WTC11 (cell line): ENCODE measurements at regions not wholly inside any gene's neighbourhood (a gene's known extent, or its start where the extent isn't known, plus 50 kb on each side); places are given as distances from the start of the nearest gene placed in this dataset.

ENCODE experiments used
- ATAC-seq: fragments of 200-7000 bp; cut with Tn5 transposase; 2 replicates; pipeline ENCODE4 v1.10.0; 2021; ENCODE audit warnings: mild to moderate bottlenecking, moderate library complexity
- CTCF ChIA-PET: fragments of 300-600 bp; sonication (Branson Sonifier 250); formaldehyde crosslinking; loops from one replicate; lab custom pipeline; 2021; ENCODE audit warnings: antibody characterized with exemption; lab: Charles Lee
- POLR2A ChIA-PET: fragments of 350-600 bp; sonication (Branson Sonifier 250); formaldehyde crosslinking; loops from one replicate; lab custom pipeline; 2021; ENCODE audit warnings: antibody characterized with exemption; lab: Charles Lee
- DNase-seq: peaks from one replicate; pipeline ENCODE4 v3.0.0; 2021; ENCODE audit warnings: low spot score
- H3K27ac Mint-ChIP-seq: 2 replicates; pipeline ENCODE4 v1.8.0; 2021; ENCODE audit warnings: mixed read lengths
- H3K27me3 Mint-ChIP-seq: 2 replicates; pipeline ENCODE4 v1.8.0; 2021; ENCODE audit warnings: low read depth, mild to moderate bottlenecking, moderate library complexity, mixed read lengths
- H3K36me3 Mint-ChIP-seq: 2 replicates; pipeline ENCODE4 v1.8.0; 2021; ENCODE audit warnings: mixed read lengths
- H3K4me1 Mint-ChIP-seq: 2 replicates; pipeline ENCODE4 v1.8.0; 2022; ENCODE audit warnings: mixed read lengths
- H3K4me3 Mint-ChIP-seq: 2 replicates; pipeline ENCODE4 v1.8.0; 2021; ENCODE audit warnings: mild to moderate bottlenecking, moderate library complexity, mixed read lengths
- H3K9me3 Mint-ChIP-seq: 2 replicates; pipeline ENCODE4 v1.8.0; 2021; ENCODE audit warnings: mixed read lengths
- CBFB ChIP-seq: sonication (generic); formaldehyde crosslinking; IDR thresholded peaks from 2 replicates; pipeline ENCODE4 v1.8.1; 2022; ENCODE audit warnings: mild to moderate bottlenecking, low read depth, missing genetic modification reagents
- CREM ChIP-seq: sonication (generic); formaldehyde crosslinking; IDR thresholded peaks from 2 replicates; pipeline ENCODE4 v1.8.1; 2022; ENCODE audit warnings: mild to moderate bottlenecking, missing genetic modification reagents, moderate library complexity
- CTCF ChIP-seq: fragments of 200-600 bp; IDR thresholded peaks from 2 replicates; pipeline ENCODE4 v1.8.0; 2022; ENCODE audit warnings: antibody characterized with exemption
- E2F5 ChIP-seq: sonication (generic); formaldehyde crosslinking; IDR thresholded peaks from 2 replicates; pipeline ENCODE4 v1.8.1; 2022; ENCODE audit warnings: mild to moderate bottlenecking, moderate library complexity, missing genetic modification reagents
- ETV6 ChIP-seq: sonication (generic); formaldehyde crosslinking; IDR thresholded peaks from 2 replicates; pipeline ENCODE4 v1.8.1; 2022; ENCODE audit warnings: mild to moderate bottlenecking, missing genetic modification reagents
- FOXJ3 ChIP-seq: sonication (generic); formaldehyde crosslinking; IDR thresholded peaks from 2 replicates; pipeline ENCODE4 v1.9.0; 2021; ENCODE audit warnings: missing genetic modification reagents, mild to moderate bottlenecking, borderline replicate concordance
- GABPB1 ChIP-seq: sonication (generic); formaldehyde crosslinking; IDR thresholded peaks from 2 replicates; pipeline ENCODE4 v1.8.1; 2023; ENCODE audit warnings: mild to moderate bottlenecking, missing genetic modification reagents
- HMGA2 ChIP-seq: fragments of 250-450 bp; sonication (Bioruptor Pico); IDR thresholded peaks from 2 replicates; pipeline ENCODE4 v1.4.0; 2021; ENCODE audit warnings: mild to moderate bottlenecking, moderate library complexity
- JUN ChIP-seq: sonication (generic); formaldehyde crosslinking; IDR thresholded peaks from 2 replicates; pipeline ENCODE4 v1.8.0; 2023; ENCODE audit warnings: mild to moderate bottlenecking, missing genetic modification reagents
- MXD4 ChIP-seq: fragments of 250-450 bp; sonication (Bioruptor Pico); IDR thresholded peaks from 2 replicates; pipeline ENCODE4 v1.8.0; 2021; ENCODE audit warnings: mild to moderate bottlenecking, moderate library complexity, borderline replicate concordance
- MYBL2 ChIP-seq: sonication (generic); formaldehyde crosslinking; IDR thresholded peaks from 2 replicates; pipeline ENCODE4 v1.8.1; 2023; ENCODE audit warnings: mild to moderate bottlenecking, moderate library complexity, missing genetic modification reagents
- NFATC4 ChIP-seq: fragments of 250-450 bp; sonication (Bioruptor Pico); IDR thresholded peaks from 2 replicates; pipeline ENCODE4 v1.9.0; 2021; ENCODE audit warnings: mild to moderate bottlenecking
- PRRX2 ChIP-seq: fragments of 250-450 bp; sonication (Bioruptor Pico); IDR thresholded peaks from 2 replicates; pipeline ENCODE4 v1.8.0; 2021; ENCODE audit warnings: mild to moderate bottlenecking
- RORB ChIP-seq: fragments of 250-450 bp; sonication (Bioruptor Pico); IDR thresholded peaks from 2 replicates; pipeline ENCODE4 v1.9.0; 2021; ENCODE audit warnings: mild to moderate bottlenecking
- SP1 ChIP-seq: sonication (generic); formaldehyde crosslinking; conservative IDR thresholded peaks from 2 replicates; pipeline ENCODE4 v1.8.1; 2022; ENCODE audit warnings: missing genetic modification reagents
- TCF7 ChIP-seq: sonication (generic); formaldehyde crosslinking; IDR thresholded peaks from 2 replicates; pipeline ENCODE4 v1.8.0; 2022; ENCODE audit warnings: mild to moderate bottlenecking, low read depth, missing genetic modification reagents, moderate library complexity
- TEAD1 ChIP-seq: sonication (generic); formaldehyde crosslinking; IDR thresholded peaks from 2 replicates; pipeline ENCODE4 v1.8.0; 2022; ENCODE audit warnings: mild to moderate bottlenecking, missing genetic modification reagents
- ZNF532 ChIP-seq: fragments of 250-450 bp; sonication (Bioruptor Pico); IDR thresholded peaks from 2 replicates; pipeline ENCODE4 v1.9.0; 2021; ENCODE audit warnings: mild to moderate bottlenecking, borderline replicate concordance
- TF ChIP-seq, protein P1 (sequence below): fragments of 250-450 bp; sonication (Bioruptor Pico); IDR thresholded peaks from 2 replicates; pipeline ENCODE4 v2.1.2; 2022; ENCODE audit warnings: mild to moderate bottlenecking, moderate library complexity
- TF ChIP-seq, protein P2 (sequence below): sonication (generic); formaldehyde crosslinking; IDR thresholded peaks from 2 replicates; pipeline ENCODE4 v1.8.0; 2023; ENCODE audit warnings: mild to moderate bottlenecking, missing genetic modification reagents
- TF ChIP-seq, protein P3 (sequence below): sonication (generic); formaldehyde crosslinking; IDR thresholded peaks from 2 replicates; pipeline ENCODE4 v1.8.1; 2023; ENCODE audit warnings: mild to moderate bottlenecking, missing genetic modification reagents
- TF ChIP-seq, protein P4 (sequence below): sonication (generic); formaldehyde crosslinking; IDR thresholded peaks from 2 replicates; pipeline ENCODE4 v1.8.1; 2022; ENCODE audit warnings: missing genetic modification reagents, borderline replicate concordance
- TF ChIP-seq, protein P5 (sequence below): sonication (generic); formaldehyde crosslinking; IDR thresholded peaks from 2 replicates; pipeline ENCODE4 v1.8.1; 2023; ENCODE audit warnings: mild to moderate bottlenecking, missing genetic modification reagents, moderate library complexity

GRCh38 chr5:152137063-152137462, 212.4 kb upstream of the GLRA1 start (continued):
- TF ChIP-seq ZNF532 (CRISPR knock-in tag) (no peak), RORB (CRISPR knock-in tag) (no peak), ETV6 (CRISPR knock-in tag) (no peak), JUN (CRISPR knock-in tag) (no peak), CBFB (CRISPR knock-in tag) (no peak)
- TF ChIP-seq, protein P1, sequence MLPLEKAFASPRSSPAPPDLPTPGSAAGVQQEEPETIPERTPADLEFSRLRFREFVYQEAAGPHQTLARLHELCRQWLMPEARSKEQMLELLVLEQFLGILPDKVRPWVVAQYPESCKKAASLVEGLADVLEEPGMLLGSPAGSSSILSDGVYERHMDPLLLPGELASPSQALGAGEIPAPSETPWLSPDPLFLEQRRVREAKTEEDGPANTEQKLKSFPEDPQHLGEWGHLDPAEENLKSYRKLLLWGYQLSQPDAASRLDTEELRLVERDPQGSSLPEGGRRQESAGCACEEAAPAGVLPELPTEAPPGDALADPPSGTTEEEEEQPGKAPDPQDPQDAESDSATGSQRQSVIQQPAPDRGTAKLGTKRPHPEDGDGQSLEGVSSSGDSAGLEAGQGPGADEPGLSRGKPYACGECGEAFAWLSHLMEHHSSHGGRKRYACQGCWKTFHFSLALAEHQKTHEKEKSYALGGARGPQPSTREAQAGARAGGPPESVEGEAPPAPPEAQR (CRISPR knock-in tag): no peak
- TF ChIP-seq, all 79 proteins: peak for 0

- H3K27ac Mint-ChIP-seq: no peak overlapping the region
- ChIA-PET CTCF (no interaction called here), POLR2A (no interaction called here)
- no peaks in the 10 kb centered on the region for H3K9me3 Mint-ChIP-seq
- H3K36me3 Mint-ChIP-seq: no peaks in the 10 kb centered on the region
- H3K4me1 Mint-ChIP-seq: no peaks in the 10 kb centered on the region
- no peak overlapping the region for H3K4me3 Mint-ChIP-seq
- ATAC-seq (no peak), DNase-seq (no peak)
- peaks cover 7% of the 10 kb centered on the region; the same call in 1 of the 2 replicates for H3K27me3 Mint-ChIP-seq
- TF ChIP-seq HMGA2 (CRISPR knock-in tag): no peak
- TF ChIP-seq FOXJ3 (CRISPR knock-in tag): no peak
- TF ChIP-seq GABPB1 (CRISPR knock-in tag): no peak
- no peak for TF ChIP-seq CREM
- TF ChIP-seq SP1: no peak
- no peak for TF ChIP-seq E2F5 (CRISPR knock-in tag)
- no peak for TF ChIP-seq MYBL2 (CRISPR knock-in tag)
- TF ChIP-seq, protein P2, sequence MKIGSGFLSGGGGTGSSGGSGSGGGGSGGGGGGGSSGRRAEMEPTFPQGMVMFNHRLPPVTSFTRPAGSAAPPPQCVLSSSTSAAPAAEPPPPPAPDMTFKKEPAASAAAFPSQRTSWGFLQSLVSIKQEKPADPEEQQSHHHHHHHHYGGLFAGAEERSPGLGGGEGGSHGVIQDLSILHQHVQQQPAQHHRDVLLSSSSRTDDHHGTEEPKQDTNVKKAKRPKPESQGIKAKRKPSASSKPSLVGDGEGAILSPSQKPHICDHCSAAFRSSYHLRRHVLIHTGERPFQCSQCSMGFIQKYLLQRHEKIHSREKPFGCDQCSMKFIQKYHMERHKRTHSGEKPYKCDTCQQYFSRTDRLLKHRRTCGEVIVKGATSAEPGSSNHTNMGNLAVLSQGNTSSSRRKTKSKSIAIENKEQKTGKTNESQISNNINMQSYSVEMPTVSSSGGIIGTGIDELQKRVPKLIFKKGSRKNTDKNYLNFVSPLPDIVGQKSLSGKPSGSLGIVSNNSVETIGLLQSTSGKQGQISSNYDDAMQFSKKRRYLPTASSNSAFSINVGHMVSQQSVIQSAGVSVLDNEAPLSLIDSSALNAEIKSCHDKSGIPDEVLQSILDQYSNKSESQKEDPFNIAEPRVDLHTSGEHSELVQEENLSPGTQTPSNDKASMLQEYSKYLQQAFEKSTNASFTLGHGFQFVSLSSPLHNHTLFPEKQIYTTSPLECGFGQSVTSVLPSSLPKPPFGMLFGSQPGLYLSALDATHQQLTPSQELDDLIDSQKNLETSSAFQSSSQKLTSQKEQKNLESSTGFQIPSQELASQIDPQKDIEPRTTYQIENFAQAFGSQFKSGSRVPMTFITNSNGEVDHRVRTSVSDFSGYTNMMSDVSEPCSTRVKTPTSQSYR (CRISPR knock-in tag): no peak
- no peak for TF ChIP-seq CTCF
- TF ChIP-seq, protein P3, sequence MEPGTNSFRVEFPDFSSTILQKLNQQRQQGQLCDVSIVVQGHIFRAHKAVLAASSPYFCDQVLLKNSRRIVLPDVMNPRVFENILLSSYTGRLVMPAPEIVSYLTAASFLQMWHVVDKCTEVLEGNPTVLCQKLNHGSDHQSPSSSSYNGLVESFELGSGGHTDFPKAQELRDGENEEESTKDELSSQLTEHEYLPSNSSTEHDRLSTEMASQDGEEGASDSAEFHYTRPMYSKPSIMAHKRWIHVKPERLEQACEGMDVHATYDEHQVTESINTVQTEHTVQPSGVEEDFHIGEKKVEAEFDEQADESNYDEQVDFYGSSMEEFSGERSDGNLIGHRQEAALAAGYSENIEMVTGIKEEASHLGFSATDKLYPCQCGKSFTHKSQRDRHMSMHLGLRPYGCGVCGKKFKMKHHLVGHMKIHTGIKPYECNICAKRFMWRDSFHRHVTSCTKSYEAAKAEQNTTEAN: no peak
- no peak for TF ChIP-seq ETV6 (CRISPR knock-in tag)
- no peak for TF ChIP-seq MXD4 (CRISPR knock-in tag)
- no peak for TF ChIP-seq TCF7
- TF ChIP-seq PRRX2 (CRISPR knock-in tag): no peak
- TF ChIP-seq, protein P4, sequence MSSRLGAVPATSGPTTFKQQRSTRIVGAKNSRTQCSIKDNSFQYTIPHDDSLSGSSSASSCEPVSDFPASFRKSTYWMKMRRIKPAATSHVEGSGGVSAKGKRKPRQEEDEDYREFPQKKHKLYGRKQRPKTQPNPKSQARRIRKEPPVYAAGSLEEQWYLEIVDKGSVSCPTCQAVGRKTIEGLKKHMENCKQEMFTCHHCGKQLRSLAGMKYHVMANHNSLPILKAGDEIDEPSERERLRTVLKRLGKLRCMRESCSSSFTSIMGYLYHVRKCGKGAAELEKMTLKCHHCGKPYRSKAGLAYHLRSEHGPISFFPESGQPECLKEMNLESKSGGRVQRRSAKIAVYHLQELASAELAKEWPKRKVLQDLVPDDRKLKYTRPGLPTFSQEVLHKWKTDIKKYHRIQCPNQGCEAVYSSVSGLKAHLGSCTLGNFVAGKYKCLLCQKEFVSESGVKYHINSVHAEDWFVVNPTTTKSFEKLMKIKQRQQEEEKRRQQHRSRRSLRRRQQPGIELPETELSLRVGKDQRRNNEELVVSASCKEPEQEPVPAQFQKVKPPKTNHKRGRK (CRISPR knock-in tag): no peak
- no peak for TF ChIP-seq NFATC4
- TF ChIP-seq TEAD1 (CRISPR knock-in tag): no peak
- TF ChIP-seq, protein P5, sequence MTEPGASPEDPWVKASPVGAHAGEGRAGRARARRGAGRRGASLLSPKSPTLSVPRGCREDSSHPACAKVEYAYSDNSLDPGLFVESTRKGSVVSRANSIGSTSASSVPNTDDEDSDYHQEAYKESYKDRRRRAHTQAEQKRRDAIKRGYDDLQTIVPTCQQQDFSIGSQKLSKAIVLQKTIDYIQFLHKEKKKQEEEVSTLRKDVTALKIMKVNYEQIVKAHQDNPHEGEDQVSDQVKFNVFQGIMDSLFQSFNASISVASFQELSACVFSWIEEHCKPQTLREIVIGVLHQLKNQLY (CRISPR knock-in tag): no peak
Measured at GRCh38 chr5:152136321-152136720, 211.7 kb upstream of the GLRA1 start.
